HG02763 (cell line): ENCODE measurements at regions not wholly inside any gene's neighbourhood (a gene's known extent, or its start where the extent isn't known, plus 50 kb on each side); places are given as distances from the start of the nearest gene placed in this dataset.
"Not testable (repeated sequence)": the region's sequence is repeated elsewhere in the genome, so short reads cannot be mapped to it uniquely, and the experiment has no call there.

Source experiments
- ATAC-seq: cut with Tn5 transposase; IDR thresholded peaks from one replicate; pipeline ENCODE4 v1.9.1; 2021; ENCODE audit warnings: mild to moderate bottlenecking, moderate library complexity; ENCODE audit not compliant: unreplicated experiment

GRCh38 chr13:58318495-58319167, 687.1 kb downstream of the PCDH17 start:
- no peak for ATAC-seq

- no peak for ATAC-seq
Measured at GRCh38 chr13:58324161-58324560, 692.6 kb downstream of the PCDH17 start.

- no peak for ATAC-seq
Measured at GRCh38 chr13:58329746-58330145, 698.2 kb downstream of the PCDH17 start.

- ATAC-seq, result no peak
Measured at GRCh38 chr13:58340895-58341294, 709.4 kb downstream of the PCDH17 start.

GRCh38 chr13:58341318-58341717, 709.8 kb downstream of the PCDH17 start:
- no peak for ATAC-seq

GRCh38 chr13:58343076-58343475, 711.5 kb downstream of the PCDH17 start:
- ATAC-seq, result no peak

- ATAC-seq, result not testable (repeated sequence)
Measured at GRCh38 chr13:58352100-58352499, 720.6 kb downstream of the PCDH17 start.

- ATAC-seq, result no peak
Measured at GRCh38 chr13:58369936-58370335, 738.4 kb downstream of the PCDH17 start.

- no peak for ATAC-seq
Measured at GRCh38 chr13:58376349-58376748, 744.8 kb downstream of the PCDH17 start.

GRCh38 chr13:58376775-58377174, 745.2 kb downstream of the PCDH17 start:
- no peak for ATAC-seq

- ATAC-seq, result no peak
Measured at GRCh38 chr13:58379221-58379620, 747.7 kb downstream of the PCDH17 start.

GRCh38 chr13:58385336-58385735, 753.8 kb downstream of the PCDH17 start:
- ATAC-seq, result not testable (repeated sequence)

- no peak for ATAC-seq
Measured at GRCh38 chr13:58397596-58398387, 766.2 kb downstream of the PCDH17 start.

GRCh38 chr13:58399263-58399662, 767.7 kb downstream of the PCDH17 start:
- no peak for ATAC-seq

GRCh38 chr13:58406545-58406944, 775.0 kb downstream of the PCDH17 start:
- no peak for ATAC-seq

- no peak for ATAC-seq
Measured at GRCh38 chr13:58429917-58430316, 798.4 kb downstream of the PCDH17 start.

GRCh38 chr13:58434943-58435342, 803.4 kb downstream of the PCDH17 start:
- no peak for ATAC-seq

GRCh38 chr13:58437427-58437826, 805.9 kb downstream of the PCDH17 start:
- ATAC-seq, result no peak

- no peak for ATAC-seq
Measured at GRCh38 chr13:58446979-58447378, 815.4 kb downstream of the PCDH17 start.

- no peak for ATAC-seq
Measured at GRCh38 chr13:58452123-58452623, 820.6 kb downstream of the PCDH17 start.

GRCh38 chr13:58455094-58455493, 823.5 kb downstream of the PCDH17 start:
- ATAC-seq, result no peak

- no peak for ATAC-seq
Measured at GRCh38 chr13:58461217-58461616, 829.7 kb downstream of the PCDH17 start.
